ENCODE measurements at regions not wholly inside any gene's neighbourhood (a gene's known extent, or its start where the extent isn't known, plus 50 kb on each side); places are given as distances from the start of the nearest gene placed in this dataset. TPM values are rescaled to one million over a fixed set of nuclear protein-coding genes. Genes with fewer than 3 reads are reported as not detected.

DNA sequence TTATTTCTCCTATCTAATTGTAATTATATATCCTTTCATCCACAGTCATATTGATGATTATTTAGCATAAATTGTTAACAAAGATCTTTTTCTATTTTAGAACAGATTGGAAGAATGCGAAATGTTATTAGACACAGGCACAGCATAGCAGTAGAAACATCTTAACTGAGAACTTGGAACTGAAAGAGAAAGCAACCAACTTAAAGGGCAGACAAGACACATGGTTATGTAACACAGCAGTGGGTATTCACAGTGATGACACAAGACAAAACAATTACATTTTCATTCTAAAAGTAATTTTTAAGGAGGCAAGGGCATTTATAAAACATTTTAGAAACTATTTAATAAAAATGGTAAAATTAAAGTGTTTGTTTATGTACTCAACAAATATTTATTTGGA, 57.7 kb upstream of the MEF2C start:
- no peak for DNase-seq (ENCODE audit: low spot score)

DNA sequence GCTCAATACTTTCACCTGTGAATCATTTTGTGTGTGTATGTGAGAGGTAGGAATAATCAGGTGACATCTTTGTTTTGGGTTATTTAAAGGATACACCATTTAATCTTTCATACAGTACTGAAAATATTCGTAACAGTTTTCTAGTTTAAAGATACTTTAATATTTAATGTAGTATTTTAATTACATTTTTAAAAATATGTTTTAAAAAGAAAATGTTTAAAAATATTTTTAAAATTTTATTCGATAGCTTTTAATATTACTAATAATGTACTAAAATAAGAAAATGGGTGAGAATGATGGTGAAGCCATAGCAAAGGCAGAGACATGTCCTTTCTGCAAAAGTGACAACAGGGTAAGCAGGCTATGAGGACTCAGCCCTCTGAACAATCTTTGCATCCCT, 56.3 kb upstream of the MEF2C start:
- DNase-seq (ENCODE audit: low spot score): no peak

DNA sequence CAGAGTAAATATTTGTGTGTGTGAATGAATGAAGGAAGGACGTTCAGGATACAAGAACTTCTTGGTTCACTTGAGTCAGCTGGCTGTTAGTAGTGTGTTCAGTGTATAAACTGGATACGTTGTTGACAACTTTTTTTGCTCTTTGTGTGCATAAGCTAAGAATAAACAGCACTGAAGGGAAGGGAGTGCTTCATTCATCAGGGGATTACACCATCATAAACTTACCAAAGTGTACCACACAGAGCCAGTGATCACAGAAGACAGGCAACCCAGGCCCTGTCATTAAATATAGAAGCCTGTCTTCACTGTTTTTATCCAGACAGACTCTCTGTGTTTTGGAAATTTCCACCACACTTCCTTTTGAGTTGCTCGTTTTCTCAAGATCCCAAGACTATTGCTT, 55.5 kb upstream of the MEF2C start:
- DNase-seq (ENCODE audit: low spot score): no peak

DNA sequence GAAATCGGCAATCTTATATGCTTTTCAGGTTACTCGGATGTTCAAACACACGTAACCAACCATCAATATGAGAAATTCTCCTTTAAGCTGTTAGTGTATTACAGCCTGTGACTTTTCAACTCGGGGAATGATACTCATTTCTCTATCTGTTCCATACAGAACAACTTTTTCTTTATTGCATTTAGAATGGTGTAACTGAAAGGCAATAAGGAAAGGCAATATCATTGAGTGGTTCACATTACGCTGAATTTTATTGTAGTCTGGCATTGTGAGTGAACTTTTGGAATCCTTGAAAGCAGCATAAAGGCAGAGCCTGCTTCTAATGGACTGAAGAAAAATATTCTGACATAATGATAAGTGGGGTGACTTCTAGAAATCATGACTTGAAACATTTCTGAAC, 54.4 kb upstream of the MEF2C start:
- no peak for DNase-seq (ENCODE audit: low spot score)

DNA sequence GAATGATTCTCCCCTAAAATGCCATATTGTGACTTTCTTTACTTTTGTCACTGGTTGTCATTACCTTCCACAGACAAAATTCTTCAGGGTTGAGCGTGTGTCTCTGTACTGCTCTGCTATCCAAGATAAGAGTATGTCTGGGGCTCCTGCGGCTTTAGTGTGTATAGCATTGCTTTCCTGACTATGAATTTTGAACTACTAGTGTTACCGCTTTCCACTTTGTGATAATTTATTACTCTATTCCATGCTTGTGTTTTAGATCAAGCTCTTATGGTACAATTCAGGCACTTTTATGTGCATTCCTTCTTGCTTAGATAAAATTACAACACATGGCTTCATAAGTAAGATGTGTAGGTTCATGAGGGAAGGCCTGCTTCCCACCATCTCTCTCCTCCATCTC, 51.5 kb upstream of the MEF2C start:
- DNase-seq (ENCODE audit: low spot score): no peak

Small RNAs in the stretch of these regions (microRNA-seq; reads per million reads assigned to microRNA genes)
- gene MIR3660 (ENCODE audit: borderline number of aligned reads): not detected

Measured in mesenteric fat pad (tissue), 1 donor.